HepG2 (cell line): ENCODE measurements at regions not wholly inside any gene's neighbourhood (a gene's known extent, or its start where the extent isn't known, plus 50 kb on each side); places are given as distances from the start of the nearest gene placed in this dataset.

ENCODE experiments used
- ATAC-seq: fragments of 200-7000 bp; cut with Tn5 transposase; 3 replicates; pipeline ENCODE4 v1.9.1; 2020; ENCODE audit warnings: mild to moderate bottlenecking, moderate library complexity
- BruUV-seq: library from RNA; stranded (reverse); fragments of 400-500 nt; replicated peaks from 2 replicates; lab custom pipeline; 2021; lab: Mats Ljungman, UMichigan
- CTCF ChIA-PET: fragments of 300-600 bp; formaldehyde crosslinking; extraction: SDS; loops from one replicate; lab custom pipeline; 2021; ENCODE audit warnings: low total read pairs, inconsistent platforms, low intra/inter-chr PET ratio; lab: Yijun Ruan, JAX
- POLR2A ChIA-PET: fragments of 350-600 bp; sonication (Branson Sonifier 250); formaldehyde crosslinking; loops from one replicate; lab custom pipeline; 2020; ENCODE audit warnings: antibody characterized with exemption, inconsistent platforms; lab: Yijun Ruan, JAX
- DNase-seq: peaks from one replicate; pipeline ENCODE4 v3.0.0-alpha.2; 2015; ENCODE audit warnings: low spot score
- FAIRE-seq: peaks from 3 replicates; lab custom pipeline; 2011; peaks lifted over from hg19 to GRCh38; lab: Jason Lieb, UNC
- H2AFZ ChIP-seq: one replicate; pipeline ENCODE4 v1.6.1; 2011; ENCODE audit warnings: low read length, inconsistent platforms
- H3K27ac ChIP-seq: fragments of 300-600 bp; 3 replicates; pipeline ENCODE4 v1.8.0; 2011; ENCODE audit warnings: mixed run types, mild to moderate bottlenecking, mixed read lengths, low read length, inconsistent platforms; ENCODE audit not compliant: insufficient read depth; ENCODE audit errors: extremely low read length
- H3K27me3 ChIP-seq, 2 experiments: fragments of 200-600 bp in 1 of 2; 2 replicates in 1 of 2; 3 replicates in 1 of 2; pipeline versions ENCODE4 v1.6.0 to v1.8.0; 2011; ENCODE audit warnings: low read length in 2 of 2, mild to moderate bottlenecking in 2 of 2, moderate library complexity in 2 of 2, inconsistent platforms in 1 of 2; ENCODE audit not compliant: insufficient read depth in 2 of 2, control insufficient read depth in 1 of 2
- H3K36me3 ChIP-seq, 2 experiments: fragments of 200-600 bp in 1 of 2; replicated peaks in 1 of 2; 2 replicates in 1 of 2; 3 replicates in 1 of 2; pipeline versions ENCODE4 v1.5.1 to v1.8.0; 2011; ENCODE audit warnings: low read length in 2 of 2, inconsistent platforms in 1 of 2; ENCODE audit not compliant: insufficient read depth in 2 of 2, control insufficient read depth in 1 of 2
- H3K4me1 ChIP-seq: 2 replicates; pipeline ENCODE4 v1.5.1; 2012; ENCODE audit warnings: low read length, inconsistent platforms; ENCODE audit not compliant: insufficient read depth
- H3K4me2 ChIP-seq: 2 replicates; pipeline ENCODE4 v1.6.0; 2011; ENCODE audit warnings: low read depth, low read length, inconsistent platforms
- H3K4me3 ChIP-seq, 3 experiments: fragments of 200-600 bp in 1 of 3; sonication (generic), shearing (Covaris generic) in 1 of 3; replicated peaks in 1 of 3; 2 replicates each; pipeline ENCODE4 v1.5.1; 2011 to 2016; ENCODE audit warnings: low read length in 3 of 3, inconsistent platforms in 2 of 3, low read depth in 2 of 3, mild to moderate bottlenecking in 2 of 3, control low read depth in 1 of 3, mixed read lengths in 1 of 3; ENCODE audit not compliant: insufficient read depth in 1 of 3
- H3K79me2 ChIP-seq: one replicate; pipeline ENCODE4 v1.6.1; 2011; ENCODE audit warnings: low read length, inconsistent platforms; ENCODE audit not compliant: insufficient read depth
- H3K9ac ChIP-seq: 2 replicates; pipeline ENCODE4 v1.6.0; 2011; ENCODE audit warnings: mild to moderate bottlenecking, low read depth, low read length, inconsistent platforms; ENCODE audit not compliant: insufficient read depth
- H3K9me3 ChIP-seq: 2 replicates; pipeline ENCODE4 v1.5.1; 2012; ENCODE audit warnings: mild to moderate bottlenecking, low read length
- H4K20me1 ChIP-seq: 2 replicates; pipeline ENCODE4 v1.6.0; 2011; ENCODE audit warnings: inconsistent platforms, mild to moderate bottlenecking, low read length, moderate library complexity; ENCODE audit not compliant: insufficient read depth
- KLF12 ChIP-seq: sonication (generic); formaldehyde crosslinking; IDR thresholded peaks from 2 replicates; pipeline ENCODE4 v1.4.0; 2020; ENCODE audit warnings: missing genetic modification reagents, borderline replicate concordance
- MAZ ChIP-seq, 2 experiments: sonication (generic) in 1 of 2; formaldehyde crosslinking in 1 of 2; IDR thresholded peaks; 2 replicates each; pipeline versions ENCODE4 v1.5.0 to v1.6.1; 2012 to 2020; ENCODE audit warnings: low read depth in 2 of 2, mild to moderate bottlenecking in 2 of 2, borderline replicate concordance in 1 of 2, improper control_type of control experiment in 1 of 2, low read length in 1 of 2, missing genetic modification reagents in 1 of 2, moderate library complexity in 1 of 2
- SMYD3 ChIP-seq: sonication (generic); formaldehyde crosslinking; IDR thresholded peaks from 2 replicates; pipeline ENCODE4 v1.8.1; 2023; ENCODE audit warnings: mild to moderate bottlenecking, missing genetic modification reagents
- ZNF672 ChIP-seq: sonication (generic); formaldehyde crosslinking; IDR thresholded peaks from 2 replicates; pipeline ENCODE4 v1.8.1; 2022; ENCODE audit warnings: missing genetic modification reagents
- ZNF781 ChIP-seq: sonication (generic); formaldehyde crosslinking; IDR thresholded peaks from 2 replicates; pipeline ENCODE4 v1.5.1; 2020; ENCODE audit warnings: borderline replicate concordance, mild to moderate bottlenecking, missing genetic modification reagents; ENCODE audit errors: not compliant biosample characterization
- WGBS: methylation state at CpG from one replicate; pipeline ENCODE4 v1.1.6; 2017; ENCODE audit warnings: low lambda C conversion rate; 5-methylcytosine and 5-hydroxymethylcytosine counted together
- in situ Hi-C: cut with HindIII; loops from 2 replicates; pipeline ENCODE4 v1.10.0; 2017; ENCODE audit warnings: low pct_unique_long_range_greater_than_20kb; ENCODE audit not compliant: extremely low pct_ligation_motif_present
- intact Hi-C: fragments of 100-400 bp; cut with micrococcal nuclease; formaldehyde crosslinking; loops from one replicate; pipeline ENCODE4 v1.10.0; 2022; ENCODE audit not compliant: unreplicated experiment
- TF ChIP-seq, protein P1 (sequence below): sonication (generic); formaldehyde crosslinking; conservative IDR thresholded peaks from 2 replicates; pipeline ENCODE4 v1.4.0; 2020; ENCODE audit warnings: missing genetic modification reagents
- TF ChIP-seq, protein P2 (sequence below): sonication (generic); formaldehyde crosslinking; IDR thresholded peaks from 2 replicates; pipeline ENCODE4 v1.8.0; 2022; ENCODE audit warnings: mild to moderate bottlenecking, missing genetic modification reagents, borderline replicate concordance

DNA sequence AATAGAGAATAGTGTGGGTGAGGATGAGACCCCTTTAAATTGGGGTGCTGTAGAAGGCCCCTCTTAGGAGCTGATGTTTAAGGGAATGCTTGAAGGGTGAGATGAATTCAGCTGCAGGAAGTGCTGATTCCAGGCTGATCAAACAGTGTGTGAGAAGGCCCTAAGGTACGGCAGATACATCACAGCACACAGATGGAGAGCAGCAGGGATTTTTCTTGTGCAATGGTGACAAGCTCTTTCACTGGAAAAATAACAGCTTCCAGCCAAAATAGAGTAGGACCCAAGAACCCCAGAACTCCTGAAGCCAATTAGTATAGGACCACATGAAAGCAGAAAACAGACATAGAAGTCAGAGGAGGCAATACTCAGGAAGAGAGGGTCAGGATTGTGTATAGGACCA is 296.9 kb downstream of the ADRA2A start:
- Histone ChIP-seq H3K4me2 (no peak overlapping the region), H3K9ac (no peak overlapping the region), H2AFZ (no peak overlapping the region), H3K4me1 (no peaks in the 10 kb centered on the region), H3K27ac (no peak overlapping the region), H4K20me1 (no peaks in the 10 kb centered on the region), H3K27me3 (no peaks in the 10 kb centered on the region; a peak in 1 of 5 replicates), H3K36me3 (no peaks in the 10 kb centered on the region), H3K4me3 (no peak overlapping the region), H3K9me3 (no peaks in the 10 kb centered on the region), H3K79me2 (no peaks in the 10 kb centered on the region)
- ATAC-seq, result no peak
- POLR2A ChIA-PET, result no interaction called here
- no TSS peak for BruUV-seq
- DNase-seq, result no peak
- CTCF ChIA-PET, result no interaction called here
- no peak for FAIRE-seq
- no peak for TF ChIP-seq KLF12 (CRISPR knock-in tag)
- 0% methylated on average over 1 of the region's 1 CpG for WGBS
- in situ Hi-C loops, result loop anchor here (25.0 kb wide), 1 partner anchor 636 kb away; no protein-coding TSS in a partner anchor
- intact Hi-C loops, result no loop called here

DNA sequence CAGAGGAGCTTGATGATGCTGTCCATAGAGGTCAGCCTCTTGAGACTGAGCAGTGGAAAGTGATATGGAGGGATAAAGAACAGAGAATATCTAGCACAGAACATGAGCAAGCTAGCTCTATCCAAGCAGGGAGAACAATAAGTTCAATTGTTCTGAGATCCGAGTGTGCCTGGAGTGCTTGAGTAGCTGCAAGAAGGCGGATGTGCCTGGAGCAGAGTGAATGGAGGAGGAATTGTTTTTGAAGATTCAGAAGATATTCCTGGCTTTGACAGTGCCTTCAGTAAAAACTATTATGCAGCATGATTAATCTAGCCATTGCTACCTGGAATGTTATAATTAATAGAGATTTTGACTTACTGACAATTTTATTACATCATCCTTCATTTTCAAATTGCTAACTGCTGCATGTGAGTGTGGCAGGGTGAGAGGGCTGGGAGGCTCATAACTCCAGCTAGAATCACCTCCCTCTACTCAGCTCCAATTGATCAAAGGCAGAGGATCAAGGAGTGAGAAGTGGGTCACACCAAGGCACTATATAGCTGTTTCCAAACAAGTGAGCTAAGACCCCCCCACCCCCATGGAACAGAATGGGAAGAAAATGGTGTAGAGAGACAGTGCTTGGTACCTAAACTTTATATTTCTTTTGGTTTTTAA is 302.8 kb downstream of the ADRA2A start:
- DNase-seq (no peak), ATAC-seq (no peak), FAIRE-seq (no peak)
- no TSS peak for BruUV-seq
- no peaks in the 10 kb centered on the region for H3K27me3 ChIP-seq
- no peaks in the 10 kb centered on the region for H4K20me1 ChIP-seq
- H3K79me2 ChIP-seq, result no peaks in the 10 kb centered on the region
- no peak overlapping the region for H3K27ac ChIP-seq
- in situ Hi-C loops, result no loop called here
- H3K36me3 ChIP-seq, result no peaks in the 10 kb centered on the region
- POLR2A ChIA-PET, result no interaction called here
- no peak overlapping the region for H3K4me2 ChIP-seq
- H3K4me3 ChIP-seq, result no peak overlapping the region
- intact Hi-C loops, result no loop called here
- TF ChIP-seq ZNF672 (CRISPR knock-in tag) (no peak), SMYD3 (no peak), ZNF781 (CRISPR knock-in tag) (no peak), MAZ (IDR thresholded peaks at IDR 0.05; ENCODE audit: borderline replicate concordance, low read depth, low read length) (no peak), MAZ (CRISPR knock-in tag; IDR thresholded peaks at IDR 0.05; ENCODE audit: low read depth) (no peak)
- TF ChIP-seq, protein P1, sequence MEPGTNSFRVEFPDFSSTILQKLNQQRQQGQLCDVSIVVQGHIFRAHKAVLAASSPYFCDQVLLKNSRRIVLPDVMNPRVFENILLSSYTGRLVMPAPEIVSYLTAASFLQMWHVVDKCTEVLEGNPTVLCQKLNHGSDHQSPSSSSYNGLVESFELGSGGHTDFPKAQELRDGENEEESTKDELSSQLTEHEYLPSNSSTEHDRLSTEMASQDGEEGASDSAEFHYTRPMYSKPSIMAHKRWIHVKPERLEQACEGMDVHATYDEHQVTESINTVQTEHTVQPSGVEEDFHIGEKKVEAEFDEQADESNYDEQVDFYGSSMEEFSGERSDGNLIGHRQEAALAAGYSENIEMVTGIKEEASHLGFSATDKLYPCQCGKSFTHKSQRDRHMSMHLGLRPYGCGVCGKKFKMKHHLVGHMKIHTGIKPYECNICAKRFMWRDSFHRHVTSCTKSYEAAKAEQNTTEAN, result no peak
- TF ChIP-seq, protein P2, sequence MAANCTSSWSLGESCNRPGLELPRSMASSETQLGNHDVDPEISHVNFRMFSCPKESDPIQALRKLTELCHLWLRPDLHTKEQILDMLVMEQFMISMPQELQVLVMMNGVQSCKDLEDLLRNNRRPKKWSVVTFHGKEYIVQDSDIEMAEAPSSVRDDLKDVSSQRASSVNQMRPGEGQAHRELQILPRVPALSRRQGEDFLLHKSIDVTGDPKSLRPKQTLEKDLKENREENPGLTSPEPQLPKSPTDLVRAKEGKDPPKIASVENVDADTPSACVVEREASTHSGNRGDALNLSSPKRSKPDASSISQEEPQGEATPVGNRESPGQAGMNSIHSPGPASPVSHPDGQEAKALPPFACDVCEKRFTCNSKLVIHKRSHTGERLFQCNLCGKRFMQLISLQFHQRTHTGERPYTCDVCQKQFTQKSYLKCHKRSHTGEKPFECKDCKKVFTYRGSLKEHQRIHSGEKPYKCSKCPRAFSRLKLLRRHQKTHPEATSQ (CRISPR knock-in tag), result no peak
- no peak overlapping the region for H2AFZ ChIP-seq
- WGBS, result 0% methylated on average over 2 of the region's 2 CpGs
- H3K4me1 ChIP-seq, result no peaks in the 10 kb centered on the region
- no peak overlapping the region for H3K9ac ChIP-seq
- no peaks in the 10 kb centered on the region for H3K9me3 ChIP-seq
- CTCF ChIA-PET, result no interaction called here
